Inferior parietal cortex (tissue), 1 donor: ENCODE measurements at regions not wholly inside any gene's neighbourhood (a gene's known extent, or its start where the extent isn't known, plus 50 kb on each side); places are given as distances from the start of the nearest gene placed in this dataset.
"Not testable (repeated sequence)": the region's sequence is repeated elsewhere in the genome, so short reads cannot be mapped to it uniquely, and the experiment has no call there.

Experiments
- DNase-seq: peaks from one replicate; pipeline ENCODE4 v3.0.0-alpha.2; 2016; ENCODE audit errors: extremely low spot score

DNA sequence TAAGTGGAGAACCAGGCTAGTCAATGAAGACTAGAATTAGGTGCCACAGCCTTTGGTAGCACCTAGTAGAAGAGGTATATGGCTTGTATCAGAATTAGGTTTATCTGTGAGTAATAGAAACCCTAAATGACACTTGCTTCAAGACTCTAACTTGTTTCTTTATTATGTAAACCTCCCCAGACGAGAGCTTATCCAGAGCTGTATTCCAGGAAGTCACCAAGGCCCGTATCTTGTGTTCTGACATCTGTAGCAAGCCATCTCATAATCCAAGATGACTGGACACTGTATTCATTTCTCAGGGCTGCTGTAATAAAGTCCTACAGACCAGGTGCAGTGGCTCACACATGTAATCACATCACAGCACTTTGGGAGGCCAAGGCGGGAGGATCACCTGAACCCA, 56.7 kb upstream of the PPP1R12A start:
- DNase-seq = no peak

DNA sequence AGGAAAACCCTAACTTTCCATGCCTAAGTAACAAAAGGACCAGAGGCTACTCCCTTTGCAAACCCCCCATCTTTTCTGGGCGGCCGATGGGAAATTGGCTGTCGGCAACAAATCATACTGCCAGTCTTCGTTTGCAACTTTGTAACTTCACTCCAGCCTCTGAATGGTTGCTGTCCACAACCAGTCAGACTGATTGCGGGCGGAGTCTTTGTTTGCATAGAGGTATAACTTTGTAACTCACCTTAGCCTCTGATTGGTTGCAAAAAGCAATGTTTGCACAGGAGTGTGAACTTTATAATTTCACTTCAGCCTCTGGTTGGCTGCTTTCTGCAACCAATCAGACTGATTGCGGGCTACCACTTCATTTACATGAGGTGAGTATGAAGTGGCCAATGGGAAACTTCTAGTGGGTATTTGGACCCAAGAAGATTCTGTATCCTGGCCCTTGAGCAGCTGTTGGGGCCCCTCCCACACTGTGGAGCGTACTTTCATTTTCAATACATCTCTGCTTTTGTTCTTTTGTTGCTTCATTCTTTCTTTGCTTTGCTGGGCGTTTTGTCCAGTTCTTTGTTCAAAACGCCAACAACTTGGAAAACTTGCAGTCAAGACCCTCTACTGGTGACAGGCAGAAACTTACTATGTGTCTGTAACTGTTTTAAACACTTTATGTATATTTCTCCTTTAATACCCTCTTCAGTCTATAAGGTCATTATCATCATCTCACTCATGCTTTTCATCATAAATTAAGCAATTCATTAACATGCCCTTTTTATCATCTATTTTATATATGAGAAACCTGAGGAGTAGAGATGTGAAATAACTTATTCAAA, 55.8 kb upstream of the PPP1R12A start:
- not testable (repeated sequence) for DNase-seq

- DNase-seq = no peak
These were observed 53.5 kb upstream of the PPP1R12A start for GRCh38 chr12:79988368-79988767.

DNA sequence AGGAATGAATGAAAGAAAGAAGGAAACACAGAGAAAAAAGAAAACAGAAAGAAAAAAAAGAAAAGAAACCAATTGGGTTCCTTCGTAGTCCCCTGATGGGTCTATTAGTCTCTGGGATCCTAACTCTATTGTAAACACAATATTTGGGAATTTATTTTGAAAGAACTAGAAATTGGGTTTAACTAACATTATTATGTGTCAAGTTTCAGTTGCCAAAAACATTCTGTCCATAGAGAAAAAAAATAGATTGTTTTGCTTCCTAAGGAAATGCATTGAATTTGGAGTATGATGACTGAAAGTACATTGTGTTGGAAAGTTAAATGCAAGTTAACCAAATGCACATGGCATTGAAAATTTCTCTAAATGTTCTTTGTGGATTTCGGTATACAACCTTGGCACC, 52.8 kb upstream of the PPP1R12A start:
- DNase-seq = no peak
